LNCAP (cell line): ENCODE measurements at regions not wholly inside any gene's neighbourhood (a gene's known extent, or its start where the extent isn't known, plus 50 kb on each side); places are given as distances from the start of the nearest gene placed in this dataset.

Source experiments
- TF ChIP-seq, protein P1 (sequence below): fragments of 450-650 bp; IDR thresholded peaks from 2 replicates; pipeline ENCODE4 v1.5.1; 2017; ENCODE audit warnings: mild to moderate bottlenecking

DNA sequence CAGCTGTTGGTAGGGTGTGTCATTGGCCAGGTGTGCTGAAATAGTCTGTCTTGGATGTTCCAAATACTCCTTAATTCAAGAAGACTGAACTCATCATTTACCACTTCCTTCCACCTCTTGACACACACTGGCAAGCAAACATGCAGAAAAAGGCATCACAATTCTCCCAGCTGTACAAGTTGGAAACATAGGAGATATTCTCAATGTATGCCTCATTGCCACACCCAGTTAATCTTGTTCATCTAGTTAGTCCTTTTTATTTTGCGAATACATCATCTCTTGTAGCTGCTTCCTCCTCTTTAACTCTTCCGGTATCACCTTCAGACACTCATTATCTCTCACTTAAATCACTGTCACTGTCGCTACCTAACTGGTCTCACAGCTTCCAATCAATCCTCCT lies 75.1 kb upstream of the GOT2 start:
- TF ChIP-seq, protein P1, sequence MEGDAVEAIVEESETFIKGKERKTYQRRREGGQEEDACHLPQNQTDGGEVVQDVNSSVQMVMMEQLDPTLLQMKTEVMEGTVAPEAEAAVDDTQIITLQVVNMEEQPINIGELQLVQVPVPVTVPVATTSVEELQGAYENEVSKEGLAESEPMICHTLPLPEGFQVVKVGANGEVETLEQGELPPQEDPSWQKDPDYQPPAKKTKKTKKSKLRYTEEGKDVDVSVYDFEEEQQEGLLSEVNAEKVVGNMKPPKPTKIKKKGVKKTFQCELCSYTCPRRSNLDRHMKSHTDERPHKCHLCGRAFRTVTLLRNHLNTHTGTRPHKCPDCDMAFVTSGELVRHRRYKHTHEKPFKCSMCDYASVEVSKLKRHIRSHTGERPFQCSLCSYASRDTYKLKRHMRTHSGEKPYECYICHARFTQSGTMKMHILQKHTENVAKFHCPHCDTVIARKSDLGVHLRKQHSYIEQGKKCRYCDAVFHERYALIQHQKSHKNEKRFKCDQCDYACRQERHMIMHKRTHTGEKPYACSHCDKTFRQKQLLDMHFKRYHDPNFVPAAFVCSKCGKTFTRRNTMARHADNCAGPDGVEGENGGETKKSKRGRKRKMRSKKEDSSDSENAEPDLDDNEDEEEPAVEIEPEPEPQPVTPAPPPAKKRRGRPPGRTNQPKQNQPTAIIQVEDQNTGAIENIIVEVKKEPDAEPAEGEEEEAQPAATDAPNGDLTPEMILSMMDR, result no peak

DNA sequence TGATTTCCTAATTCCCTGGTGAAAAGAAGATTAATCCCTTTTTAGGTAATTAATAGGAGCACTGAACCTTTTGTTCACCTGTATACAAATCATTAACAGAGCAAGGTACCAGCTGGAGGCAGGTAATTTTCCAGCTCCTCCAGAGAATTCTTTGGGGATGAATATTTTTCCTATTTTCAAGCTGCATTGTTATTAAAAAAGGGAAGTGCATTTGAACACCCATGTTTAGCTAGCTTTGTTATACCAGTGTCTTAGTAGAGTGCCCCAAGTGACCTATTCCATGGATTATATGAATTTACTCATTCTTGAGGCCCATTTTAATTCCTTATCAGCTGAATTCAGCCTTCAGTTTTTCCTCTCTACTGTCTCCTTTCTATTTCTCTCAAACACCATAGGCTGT lies 73.2 kb upstream of the GOT2 start:
- TF ChIP-seq, protein P1, result no peak

DNA sequence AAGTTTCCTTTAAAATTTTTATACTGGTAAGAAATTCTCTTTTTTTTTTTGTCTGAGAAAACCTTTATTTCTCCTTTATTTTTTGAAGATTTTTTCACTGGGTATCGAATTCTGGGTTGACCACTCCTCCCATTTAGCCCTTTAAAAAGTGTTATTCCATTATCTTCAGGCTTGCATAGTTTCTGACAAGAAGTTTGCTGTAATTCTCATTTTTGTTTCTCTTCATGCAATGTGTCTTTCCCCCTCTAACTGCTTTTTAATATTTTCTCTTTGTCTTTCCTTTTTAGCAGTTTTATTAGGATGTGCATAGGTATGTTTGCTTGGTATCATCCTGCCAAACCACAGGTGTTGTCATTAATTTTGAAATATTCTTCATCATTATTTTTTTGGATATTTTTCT lies 67.7 kb upstream of the GOT2 start:
- TF ChIP-seq, protein P1, result no peak

DNA sequence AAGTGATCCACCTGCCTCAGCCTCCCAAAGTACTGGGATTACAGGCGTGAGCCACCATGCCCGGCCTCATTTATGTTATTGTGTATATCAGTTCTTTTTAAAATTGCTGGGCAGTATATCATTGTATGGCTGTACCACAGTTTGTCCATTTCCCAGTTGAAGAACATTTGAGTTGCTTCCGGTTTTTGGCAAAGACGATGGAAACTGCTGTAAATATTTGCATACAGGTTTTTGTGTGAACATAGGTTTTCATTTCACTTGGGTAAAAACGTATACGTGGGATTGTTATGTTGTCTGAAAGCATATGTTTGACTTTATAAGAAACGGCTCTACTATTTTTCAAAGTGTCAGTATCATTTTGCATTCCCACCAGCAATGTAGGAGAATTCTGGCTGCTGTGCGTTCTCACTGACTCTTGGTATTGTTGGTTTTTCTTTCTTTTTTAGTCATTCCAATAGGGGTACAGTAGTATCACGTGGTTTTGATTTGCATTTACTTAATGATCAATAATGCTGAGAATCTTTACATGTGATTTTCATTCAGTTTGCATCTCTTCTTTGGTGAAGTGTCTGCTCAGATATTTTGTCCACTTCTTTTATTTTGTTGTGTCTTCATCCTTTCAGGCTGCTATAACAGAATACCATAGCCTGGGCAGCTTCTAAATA lies 63.2 kb upstream of the GOT2 start:
- TF ChIP-seq, protein P1, result no peak

DNA sequence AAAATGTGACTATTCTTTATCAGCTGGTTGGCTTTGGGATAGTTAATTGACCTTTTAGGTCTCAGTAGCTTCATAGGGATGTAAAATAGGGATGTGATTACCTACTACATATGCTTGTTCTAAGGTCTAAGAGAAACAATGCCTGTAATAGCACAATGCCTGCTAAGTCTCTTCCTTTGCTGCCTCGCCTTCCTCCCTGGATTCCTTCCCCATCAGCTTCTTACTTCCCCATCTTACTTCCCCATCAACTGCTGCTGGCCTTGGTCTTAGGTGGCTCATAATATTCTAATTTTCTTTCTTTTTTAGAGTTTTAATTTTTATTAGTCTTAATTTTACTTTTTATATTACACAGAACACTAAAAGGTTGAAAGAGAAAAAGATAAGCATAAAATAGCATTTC lies 59.2 kb upstream of the GOT2 start:
- TF ChIP-seq, protein P1, result no peak

DNA sequence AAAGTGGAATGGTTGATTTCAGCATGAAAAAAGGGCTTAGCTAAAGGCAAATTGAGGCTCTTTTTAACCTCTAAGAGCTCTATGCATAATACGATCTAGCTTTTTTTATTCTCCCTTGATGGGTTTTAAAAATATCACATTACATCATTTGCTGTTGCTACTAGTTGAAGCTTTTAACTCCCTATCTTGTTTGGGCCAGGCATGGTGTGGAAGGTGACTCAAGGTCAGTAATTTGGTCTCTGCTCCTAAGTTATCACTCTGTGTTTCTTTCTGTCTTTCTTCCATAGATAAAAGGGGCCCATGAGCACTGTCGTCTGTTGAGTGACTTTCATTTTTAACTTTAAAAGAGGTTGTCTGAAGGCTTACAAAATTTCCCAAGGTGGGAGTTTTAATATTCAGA lies 58.1 kb upstream of the GOT2 start:
- TF ChIP-seq, protein P1, result no peak

DNA sequence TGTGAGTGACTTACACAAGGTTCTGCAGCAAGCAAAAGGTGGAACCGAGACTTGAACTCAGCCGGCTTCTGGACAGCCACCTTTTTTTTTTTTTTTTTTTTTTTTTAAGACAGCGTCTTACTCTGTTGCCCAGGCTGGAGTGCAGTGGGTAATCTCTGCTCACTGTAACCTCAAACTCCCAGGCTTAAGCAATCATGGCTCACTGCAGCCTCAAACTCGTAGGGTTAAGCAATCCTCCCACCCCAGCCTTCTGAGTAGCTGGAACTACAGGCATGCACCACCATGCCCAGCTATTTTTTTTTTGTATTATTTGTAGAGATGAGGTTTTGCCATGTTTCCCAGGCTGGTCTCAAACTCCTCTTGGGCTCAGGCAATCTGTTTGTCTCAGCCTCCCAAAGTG lies 55.2 kb upstream of the GOT2 start:
- TF ChIP-seq, protein P1, result no peak
